H9 (cell line): ENCODE measurements at regions not wholly inside any gene's neighbourhood (a gene's known extent, or its start where the extent isn't known, plus 50 kb on each side); places are given as distances from the start of the nearest gene placed in this dataset.

ENCODE experiments used
- DNase-seq: peaks from one replicate; pipeline ENCODE4 v3.0.0-alpha.2; 2017
- H2AFZ ChIP-seq: one replicate; pipeline ENCODE4 v1.6.1; 2013; ENCODE audit warnings: mild to moderate bottlenecking, low read length, control low read depth, moderate library complexity
- H2AK5ac ChIP-seq: 2 replicates; pipeline ENCODE4 v1.6.1; 2013; ENCODE audit warnings: low read length, control low read depth, mixed read lengths; ENCODE audit not compliant: insufficient read length
- H2BK120ac ChIP-seq: one replicate; pipeline ENCODE4 v1.6.1; 2013; ENCODE audit warnings: low read depth, mild to moderate bottlenecking, low read length, control low read depth, inconsistent platforms; ENCODE audit not compliant: poor library complexity, severe bottlenecking
- H2BK12ac ChIP-seq: 2 replicates; pipeline ENCODE4 v1.6.1; 2013; ENCODE audit warnings: low read length, control low read depth, mixed read lengths, low read depth; ENCODE audit not compliant: insufficient read length
- H2BK15ac ChIP-seq: 2 replicates; pipeline ENCODE4 v1.6.1; 2013; ENCODE audit warnings: low read depth, low read length, control low read depth
- H2BK20ac ChIP-seq: one replicate; pipeline ENCODE4 v1.6.1; 2013; ENCODE audit warnings: low read depth, mild to moderate bottlenecking, low read length, control low read depth, inconsistent platforms; ENCODE audit not compliant: poor library complexity, severe bottlenecking
- H2BK5ac ChIP-seq: 2 replicates; pipeline ENCODE4 v1.6.1; 2013; ENCODE audit warnings: low read length, control low read depth, mixed read lengths; ENCODE audit not compliant: insufficient read length
- H3K14ac ChIP-seq: 2 replicates; pipeline ENCODE4 v1.6.1; 2013; ENCODE audit warnings: low read length, control low read depth; ENCODE audit not compliant: insufficient read depth
- H3K18ac ChIP-seq: 2 replicates; pipeline ENCODE4 v1.6.1; 2013; ENCODE audit warnings: low read depth, mild to moderate bottlenecking, mixed read lengths, low read length, control low read depth; ENCODE audit not compliant: insufficient read length
- H3K23ac ChIP-seq: 2 replicates; pipeline ENCODE4 v1.6.1; 2013; ENCODE audit warnings: low read length, control low read depth, mixed read lengths, low read depth; ENCODE audit not compliant: insufficient read length
- H3K23me2 ChIP-seq: 2 replicates; pipeline ENCODE4 v1.6.1; 2013; ENCODE audit warnings: low read depth, mild to moderate bottlenecking, mixed read lengths, low read length, control low read depth; ENCODE audit not compliant: insufficient read length, poor library complexity, severe bottlenecking
- H3K27ac ChIP-seq: 2 replicates; pipeline ENCODE4 v1.5.1; 2013; ENCODE audit warnings: low read length, control low read depth, mixed read lengths, low read depth; ENCODE audit not compliant: insufficient read length
- H3K27me3 ChIP-seq: 2 replicates; pipeline ENCODE4 v1.6.1; 2013; ENCODE audit warnings: low read length, control low read depth, inconsistent platforms; ENCODE audit not compliant: insufficient read depth
- H3K4ac ChIP-seq: 2 replicates; pipeline ENCODE4 v1.6.1; 2013; ENCODE audit warnings: low read depth, mild to moderate bottlenecking, control low read depth, inconsistent platforms, low read length, moderate library complexity
- H3K4me1 ChIP-seq: 2 replicates; pipeline ENCODE4 v1.6.1; 2013; ENCODE audit warnings: low read length, control low read depth, inconsistent platforms; ENCODE audit not compliant: insufficient read depth
- H3K4me2 ChIP-seq: 2 replicates; pipeline ENCODE4 v1.6.1; 2013; ENCODE audit warnings: low read length, control low read depth, mixed read lengths; ENCODE audit not compliant: insufficient read length, insufficient read depth
- H3K56ac ChIP-seq: 2 replicates; pipeline ENCODE4 v1.6.1; 2013; ENCODE audit warnings: low read depth, mild to moderate bottlenecking, mixed read lengths, low read length, control low read depth; ENCODE audit not compliant: insufficient read length
- H3K79me1 ChIP-seq: 2 replicates; pipeline ENCODE4 v1.6.1; 2013; ENCODE audit warnings: low read depth, mild to moderate bottlenecking, moderate library complexity, low read length, control low read depth, inconsistent platforms; ENCODE audit not compliant: insufficient read depth, poor library complexity, severe bottlenecking
- H3K79me2 ChIP-seq: 2 replicates; pipeline ENCODE4 v1.6.1; 2013; ENCODE audit warnings: low read length, control low read depth, inconsistent platforms; ENCODE audit not compliant: insufficient read depth
- H3K9ac ChIP-seq: 2 replicates; pipeline ENCODE4 v1.6.1; 2013; ENCODE audit warnings: low read length, control low read depth, mixed read lengths; ENCODE audit not compliant: insufficient read length; ENCODE audit errors: extremely low read depth
- H3K9me3 ChIP-seq: one replicate; pipeline ENCODE4 v1.6.1; 2013; ENCODE audit warnings: low read depth, low read length, inconsistent platforms; ENCODE audit not compliant: control insufficient read depth
- H3T11ph ChIP-seq: one replicate; pipeline ENCODE4 v1.6.1; 2013; ENCODE audit warnings: mild to moderate bottlenecking, low read length, control low read depth, inconsistent platforms
- H4K20me1 ChIP-seq: one replicate; pipeline ENCODE4 v1.6.1; 2013; ENCODE audit not compliant: control insufficient read depth, insufficient read length, insufficient read depth
- H4K5ac ChIP-seq: 2 replicates; pipeline ENCODE4 v1.6.1; 2013; ENCODE audit warnings: low read depth, mild to moderate bottlenecking, mixed read lengths, low read length, control low read depth; ENCODE audit not compliant: insufficient read length
- H4K8ac ChIP-seq: replicated peaks from 2 replicates; pipeline ENCODE4 v1.6.1; 2013; ENCODE audit warnings: low read length, control low read depth, mixed read lengths, low read depth; ENCODE audit not compliant: insufficient read length
- H4K91ac ChIP-seq: 2 replicates; pipeline ENCODE4 v1.6.1; 2013; ENCODE audit warnings: low read depth, mild to moderate bottlenecking, moderate library complexity, mixed read lengths, low read length, control low read depth; ENCODE audit not compliant: insufficient read length
- H3K27ac Mint-ChIP-seq, 3 experiments: 2 replicates in 2 of 3; 3 replicates in 1 of 3; pipeline ENCODE4 v1.8.0; 2020 to 2021; ENCODE audit warnings: mixed read lengths in 3 of 3, mild to moderate bottlenecking in 1 of 3, moderate library complexity in 1 of 3
- H3K27me3 Mint-ChIP-seq: 2 replicates; pipeline ENCODE4 v1.8.0; 2021; ENCODE audit warnings: low read depth, mild to moderate bottlenecking, moderate library complexity, mixed read lengths
- H3K36me3 Mint-ChIP-seq, 3 experiments: 2 replicates in 2 of 3; 3 replicates in 1 of 3; pipeline ENCODE4 v1.8.0; 2020 to 2021; ENCODE audit warnings: low read depth in 3 of 3, mixed read lengths in 3 of 3; ENCODE audit not compliant: insufficient read depth in 1 of 3
- H3K4me1 Mint-ChIP-seq, 2 experiments: 2 replicates each; pipeline ENCODE4 v1.8.0; 2020; ENCODE audit warnings: mixed read lengths in 2 of 2
- H3K4me3 Mint-ChIP-seq, 2 experiments: 2 replicates in 1 of 2; 3 replicates in 1 of 2; pipeline ENCODE4 v1.8.0; 2020 to 2021; ENCODE audit warnings: mild to moderate bottlenecking in 2 of 2, mixed read lengths in 2 of 2, moderate library complexity in 1 of 2
- H3K9me3 Mint-ChIP-seq, 2 experiments: 2 replicates in 1 of 2; 3 replicates in 1 of 2; pipeline ENCODE4 v1.8.0; 2020; ENCODE audit warnings: mild to moderate bottlenecking in 2 of 2, mixed read lengths in 2 of 2, moderate library complexity in 1 of 2
- WGBS: extraction: QIAGEN DNeasy Blood & Tissue Kit; methylation state at CpG from one replicate; pipeline ENCODE4 v1.1.7; 2013; ENCODE audit warnings: missing lambda C conversion rate, low lambda C conversion rate, mixed read lengths; ENCODE audit not compliant: insufficient read length; ENCODE audit errors: extremely low coverage; 5-methylcytosine and 5-hydroxymethylcytosine counted together
- TF ChIP-seq, protein P1 (sequence below): fragments of 200-600 bp; sonication (generic); conservative IDR thresholded peaks from 3 replicates; pipeline ENCODE4 v1.8.0; 2021; ENCODE audit warnings: antibody characterized with exemption, mild to moderate bottlenecking

DNA sequence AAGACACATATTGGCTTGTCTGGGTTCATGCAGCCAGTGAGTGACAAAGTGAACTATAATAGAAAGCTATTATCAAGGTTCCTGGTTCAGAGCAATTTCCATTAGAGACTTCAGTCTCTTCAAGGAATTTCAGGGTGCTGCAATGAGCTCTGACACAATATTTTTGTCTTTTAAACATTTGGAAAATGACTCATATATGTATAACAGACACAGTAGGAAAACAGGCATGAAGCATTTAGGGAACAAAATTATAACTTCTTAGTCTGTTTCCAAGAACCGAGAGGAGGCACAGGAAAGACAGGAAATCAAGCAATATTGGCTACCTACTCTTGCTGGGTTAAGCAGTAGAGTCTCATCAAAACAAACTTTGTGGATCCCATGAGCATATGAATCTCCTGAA lies 170.4 kb downstream of the PTPRC start:
- Histone ChIP-seq H3K23me2 (no peaks in the 10 kb centered on the region), H2BK5ac (no peak overlapping the region), H3T11ph (no peak overlapping the region), H3K79me2 (no peaks in the 10 kb centered on the region), H4K8ac (no peak overlapping the region), H4K20me1 (no peaks in the 10 kb centered on the region), H3K23ac (no peak overlapping the region), H2AFZ (no peak overlapping the region), H2BK20ac (no peak overlapping the region), H2BK15ac (no peak overlapping the region), H2BK12ac (no peak overlapping the region), H4K91ac (no peak overlapping the region), H2AK5ac (no peak overlapping the region), H4K5ac (no peak overlapping the region), H3K79me1 (no peaks in the 10 kb centered on the region), H3K27me3 (no peaks in the 10 kb centered on the region), H3K18ac (no peak overlapping the region), H3K9me3 (no peaks in the 10 kb centered on the region), H3K4me1 (no peaks in the 10 kb centered on the region), H3K56ac (no peak overlapping the region), H3K4ac (no peak overlapping the region), H3K4me2 (no peak overlapping the region), H2BK120ac (no peak overlapping the region), H3K27ac (no peak overlapping the region), H3K14ac (no peak overlapping the region), H3K9ac (no peak overlapping the region)
- Mint-ChIP-seq H3K27ac (no peak overlapping the region), H3K27me3 (no peaks in the 10 kb centered on the region), H3K4me3 (no peak overlapping the region), H3K9me3 (peaks cover 11 to 22% of the 10 kb centered on the region in 2 experiments), H3K4me1 (no peaks in the 10 kb centered on the region), H3K36me3 (peaks cover 8 to 16% (median 11%) of the 10 kb centered on the region in 3 experiments)
- no peak for DNase-seq
- TF ChIP-seq, protein P1, sequence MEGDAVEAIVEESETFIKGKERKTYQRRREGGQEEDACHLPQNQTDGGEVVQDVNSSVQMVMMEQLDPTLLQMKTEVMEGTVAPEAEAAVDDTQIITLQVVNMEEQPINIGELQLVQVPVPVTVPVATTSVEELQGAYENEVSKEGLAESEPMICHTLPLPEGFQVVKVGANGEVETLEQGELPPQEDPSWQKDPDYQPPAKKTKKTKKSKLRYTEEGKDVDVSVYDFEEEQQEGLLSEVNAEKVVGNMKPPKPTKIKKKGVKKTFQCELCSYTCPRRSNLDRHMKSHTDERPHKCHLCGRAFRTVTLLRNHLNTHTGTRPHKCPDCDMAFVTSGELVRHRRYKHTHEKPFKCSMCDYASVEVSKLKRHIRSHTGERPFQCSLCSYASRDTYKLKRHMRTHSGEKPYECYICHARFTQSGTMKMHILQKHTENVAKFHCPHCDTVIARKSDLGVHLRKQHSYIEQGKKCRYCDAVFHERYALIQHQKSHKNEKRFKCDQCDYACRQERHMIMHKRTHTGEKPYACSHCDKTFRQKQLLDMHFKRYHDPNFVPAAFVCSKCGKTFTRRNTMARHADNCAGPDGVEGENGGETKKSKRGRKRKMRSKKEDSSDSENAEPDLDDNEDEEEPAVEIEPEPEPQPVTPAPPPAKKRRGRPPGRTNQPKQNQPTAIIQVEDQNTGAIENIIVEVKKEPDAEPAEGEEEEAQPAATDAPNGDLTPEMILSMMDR = no peak
- no CpG with 5 or more reads among the region's 1 CpG for WGBS
